ENCODE measurements at regions not wholly inside any gene's neighbourhood (a gene's known extent, or its start where the extent isn't known, plus 50 kb on each side); places are given as distances from the start of the nearest gene placed in this dataset.

GRCh38 chr13:47463002-47463401, 538.1 kb downstream of the SUCLA2 start:
- intact Hi-C loops (cut with micrococcal nuclease): no loop called here
- TF ChIP-seq CTCF (IDR thresholded peaks at IDR 0.05): no peak
- Mint-ChIP-seq H3K27me3 (no peaks in the 10 kb centered on the region), H3K27ac (no peak overlapping the region), H3K9me3 (peaks cover 17% of the 10 kb centered on the region), H3K36me3 (ENCODE audit: low read depth) (no peaks in the 10 kb centered on the region), H3K4me1 (ENCODE audit: low read depth) (no peaks in the 10 kb centered on the region), H3K4me3 (no peak overlapping the region)
- ATAC-seq (no peak), DNase-seq (no peak)
- POLR2A ChIA-PET: no interaction called here
- CTCF ChIA-PET: no interaction called here

- intact Hi-C loops (cut with micrococcal nuclease): no loop called here
- CTCF ChIA-PET: no interaction called here
- no peak for TF ChIP-seq CTCF (IDR thresholded peaks at IDR 0.05)
- Mint-ChIP-seq H3K4me1 (ENCODE audit: low read depth) (no peaks in the 10 kb centered on the region), H3K36me3 (ENCODE audit: low read depth) (no peaks in the 10 kb centered on the region), H3K27ac (no peak overlapping the region), H3K9me3 (peaks cover 14% of the 10 kb centered on the region), H3K27me3 (no peaks in the 10 kb centered on the region), H3K4me3 (no peak overlapping the region)
- ATAC-seq: no peak
- POLR2A ChIA-PET: no interaction called here
- DNase-seq: no peak
These were observed 539.3 kb downstream of the SUCLA2 start for GRCh38 chr13:47461816-47462215.

- H3K4me3 Mint-ChIP-seq: no peak overlapping the region
- no peak for ATAC-seq
- intact Hi-C loops (cut with micrococcal nuclease): no loop called here
These were observed 541.6 kb downstream of the SUCLA2 start for GRCh38 chr13:47459512-47459911.

GRCh38 chr13:47457626-47458025, 543.4 kb downstream of the SUCLA2 start:
- ChIA-PET POLR2A (no interaction called here), CTCF (no interaction called here)
- ATAC-seq: no peak
- Mint-ChIP-seq H3K36me3 (ENCODE audit: low read depth) (no peaks in the 10 kb centered on the region), H3K27ac (no peak overlapping the region), H3K4me3 (no peak overlapping the region), H3K27me3 (no peaks in the 10 kb centered on the region), H3K9me3 (no peaks in the 10 kb centered on the region), H3K4me1 (ENCODE audit: low read depth) (no peaks in the 10 kb centered on the region)
- DNase-seq: no peak
- intact Hi-C loops (cut with micrococcal nuclease): no loop called here
- no peak for TF ChIP-seq CTCF (IDR thresholded peaks at IDR 0.05)

More at GRCh38 chr13:47459512-47459911, 541.6 kb downstream of the SUCLA2 start:
- Mint-ChIP-seq H3K36me3 (ENCODE audit: low read depth) (no peaks in the 10 kb centered on the region), H3K27ac (no peak overlapping the region), H3K27me3 (no peaks in the 10 kb centered on the region), H3K4me1 (ENCODE audit: low read depth) (no peaks in the 10 kb centered on the region), H3K9me3 (peaks cover 3% of the 10 kb centered on the region)
- CTCF ChIA-PET: no interaction called here
- POLR2A ChIA-PET: no interaction called here
- no peak for DNase-seq
- TF ChIP-seq CTCF (IDR thresholded peaks at IDR 0.05): no peak

GRCh38 chr13:47455626-47456025, 545.4 kb downstream of the SUCLA2 start:
- DNase-seq (no peak), ATAC-seq (no peak)
- POLR2A ChIA-PET: no interaction called here
- intact Hi-C loops (cut with micrococcal nuclease): no loop called here
- Mint-ChIP-seq H3K4me3 (no peak overlapping the region), H3K27ac (no peak overlapping the region), H3K36me3 (ENCODE audit: low read depth) (no peaks in the 10 kb centered on the region), H3K9me3 (no peaks in the 10 kb centered on the region), H3K27me3 (no peaks in the 10 kb centered on the region), H3K4me1 (ENCODE audit: low read depth) (no peaks in the 10 kb centered on the region)
- TF ChIP-seq CTCF (IDR thresholded peaks at IDR 0.05): no peak
- CTCF ChIA-PET: no interaction called here
